Superior temporal gyrus (tissue), 1 donor: ENCODE measurements at regions not wholly inside any gene's neighbourhood (a gene's known extent, or its start where the extent isn't known, plus 50 kb on each side); places are given as distances from the start of the nearest gene placed in this dataset.
"Not testable (repeated sequence)": the region's sequence is repeated elsewhere in the genome, so short reads cannot be mapped to it uniquely, and the experiment has no call there.

Experiments used
- DNase-seq: peaks from one replicate; pipeline ENCODE4 v3.0.0-alpha.2; 2016; ENCODE audit errors: extremely low spot score

DNA sequence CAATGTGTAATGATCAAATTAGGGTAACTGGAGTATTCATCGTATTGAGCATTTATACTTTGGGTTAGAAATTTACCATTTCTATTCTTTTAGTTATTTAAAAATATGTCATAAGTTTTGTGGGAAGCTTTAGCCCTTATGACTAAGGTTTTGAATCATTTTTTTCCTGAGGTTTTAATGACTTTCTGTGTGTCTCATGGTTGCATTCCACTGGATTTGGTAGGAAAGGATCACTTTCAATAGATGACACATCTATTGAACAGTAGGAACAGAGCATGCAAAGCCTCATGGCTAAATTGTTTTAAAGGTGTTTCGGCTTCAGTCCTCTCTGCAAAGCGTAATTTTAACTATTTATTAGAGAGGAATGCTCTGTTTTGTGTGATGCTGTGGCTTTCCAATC is 512.4 kb upstream of the CHD1 start:
- DNase-seq: no peak

GRCh38 chr5:99438619-99439018 is 509.8 kb upstream of the CHD1 start:
- no peak for DNase-seq

- DNase-seq: no peak
Measured at GRCh38 chr5:99437986-99438385, 509.2 kb upstream of the CHD1 start.

GRCh38 chr5:99423396-99423795 is 494.6 kb upstream of the CHD1 start:
- not testable (repeated sequence) for DNase-seq

GRCh38 chr5:99418640-99419039 is 489.8 kb upstream of the CHD1 start:
- DNase-seq: not testable (repeated sequence)

DNA sequence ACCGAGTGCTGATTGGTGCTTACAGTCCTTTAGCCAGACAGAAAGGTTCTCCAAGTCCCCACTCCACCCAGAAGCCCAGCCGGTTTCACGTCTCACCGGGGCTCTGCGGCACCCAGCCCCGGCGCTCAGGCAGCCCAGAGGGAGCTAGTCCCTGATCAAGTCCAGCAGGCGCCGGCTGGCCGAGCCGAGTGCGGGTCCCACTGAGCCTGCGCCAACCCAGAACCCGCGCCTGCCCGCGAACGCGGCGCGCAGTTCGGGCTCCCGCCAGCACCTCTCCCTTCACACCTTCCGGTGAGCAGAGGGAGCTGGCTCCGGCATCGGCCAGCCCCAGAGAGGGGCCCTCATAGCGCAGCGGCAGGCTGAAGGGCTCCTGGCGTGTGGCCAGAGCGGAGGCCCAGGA is 481.6 kb upstream of the CHD1 start:
- not testable (repeated sequence) for DNase-seq

- DNase-seq: not testable (repeated sequence)
Measured at GRCh38 chr5:99404764-99405302, 476.0 kb upstream of the CHD1 start.

DNA sequence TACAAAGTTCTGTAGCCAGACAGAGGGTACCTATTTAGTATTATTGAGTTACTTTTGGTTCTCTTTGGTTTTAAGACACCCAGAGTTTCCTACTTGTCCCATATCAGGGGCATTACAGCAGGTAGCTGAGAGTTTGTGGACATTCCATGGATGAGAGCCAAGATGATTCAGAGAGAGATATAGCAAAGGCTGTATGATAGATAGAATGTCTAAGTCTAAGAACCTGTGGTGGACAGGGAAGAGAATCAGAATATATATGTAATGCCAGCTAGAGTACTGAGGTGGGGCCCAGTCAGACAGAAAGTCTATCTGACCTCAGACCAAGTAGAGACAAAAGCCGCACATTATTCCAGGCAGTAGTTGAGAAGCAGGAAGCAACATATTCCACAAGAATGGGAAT is 471.8 kb upstream of the CHD1 start:
- DNase-seq: not testable (repeated sequence)

DNA sequence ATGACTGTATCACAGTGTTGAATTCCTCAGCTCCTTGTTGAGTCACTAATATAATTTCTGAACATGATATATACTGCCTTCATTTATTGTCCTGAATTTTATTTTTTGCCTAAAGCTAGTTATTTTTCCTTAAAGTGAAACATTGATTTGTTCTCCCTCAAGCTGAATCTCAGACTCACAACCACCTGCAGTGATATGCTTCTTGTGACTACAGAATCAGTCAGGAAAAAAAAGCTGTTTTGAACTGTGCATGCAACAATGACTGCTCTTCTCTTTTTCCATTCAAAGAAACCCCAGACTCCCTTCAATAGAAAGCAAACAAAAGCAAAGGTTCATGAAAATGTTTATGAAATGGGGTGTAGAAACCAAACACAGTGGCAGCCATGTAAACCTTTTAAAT is 470.2 kb upstream of the CHD1 start:
- no peak for DNase-seq

DNA sequence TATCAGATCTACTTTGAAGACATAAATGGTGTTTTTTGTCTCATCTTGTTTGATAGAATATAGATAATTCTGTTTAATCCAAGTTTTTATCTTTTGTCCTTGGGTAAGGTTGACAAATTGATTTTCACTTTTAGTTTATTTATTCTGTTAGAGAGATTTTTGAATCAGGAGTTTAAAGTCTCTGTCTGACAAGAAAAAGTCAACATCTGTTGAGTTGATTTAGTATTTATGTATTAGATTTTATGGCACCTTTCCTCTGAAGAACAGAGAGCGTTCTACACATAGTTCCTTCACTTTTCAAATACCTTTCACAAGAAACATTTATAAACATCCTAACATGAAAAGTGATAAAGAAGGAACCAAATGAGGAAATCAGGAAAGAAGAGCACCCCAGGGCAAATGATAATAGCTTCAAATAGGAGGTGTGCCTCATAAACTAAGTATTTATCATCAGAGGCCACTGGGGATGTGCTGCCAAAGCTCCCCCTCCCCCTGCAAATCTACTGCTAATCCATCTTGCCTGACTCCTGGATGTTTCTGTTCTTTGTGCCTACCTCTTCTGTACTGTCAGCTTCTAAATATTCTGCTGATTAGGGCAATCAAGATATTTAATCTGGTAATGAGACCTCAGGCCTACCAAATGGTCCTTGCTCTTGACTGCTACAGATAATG is 457.7 kb upstream of the CHD1 start:
- DNase-seq: no peak

- no peak for DNase-seq
Measured at GRCh38 chr5:99379187-99379586, 450.4 kb upstream of the CHD1 start.

GRCh38 chr5:99378443-99378842 is 449.6 kb upstream of the CHD1 start:
- DNase-seq: no peak

- no peak for DNase-seq
Measured at GRCh38 chr5:99369797-99370593, 441.2 kb upstream of the CHD1 start.

- no peak for DNase-seq
Measured at GRCh38 chr5:99368726-99369125, 439.9 kb upstream of the CHD1 start.

DNA sequence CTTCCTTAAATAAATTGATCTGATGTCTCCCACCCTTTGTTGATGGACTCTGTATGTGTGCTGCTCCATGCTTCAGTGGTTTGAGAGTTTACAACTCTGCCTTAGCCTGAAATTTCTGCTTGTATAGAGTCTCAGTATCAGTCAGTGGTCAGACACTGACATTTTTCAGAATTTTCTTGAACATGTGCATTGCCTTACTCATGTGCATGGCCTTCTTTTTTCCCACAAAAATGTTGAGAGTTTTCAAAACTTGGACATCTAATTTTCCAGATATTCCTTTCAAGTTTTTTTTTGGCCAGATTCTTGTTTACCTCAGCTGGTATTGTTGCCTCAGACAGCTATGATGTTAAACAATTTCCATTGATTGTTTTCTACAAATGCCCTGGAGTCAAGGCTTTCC is 427.1 kb upstream of the CHD1 start:
- DNase-seq: no peak

DNA sequence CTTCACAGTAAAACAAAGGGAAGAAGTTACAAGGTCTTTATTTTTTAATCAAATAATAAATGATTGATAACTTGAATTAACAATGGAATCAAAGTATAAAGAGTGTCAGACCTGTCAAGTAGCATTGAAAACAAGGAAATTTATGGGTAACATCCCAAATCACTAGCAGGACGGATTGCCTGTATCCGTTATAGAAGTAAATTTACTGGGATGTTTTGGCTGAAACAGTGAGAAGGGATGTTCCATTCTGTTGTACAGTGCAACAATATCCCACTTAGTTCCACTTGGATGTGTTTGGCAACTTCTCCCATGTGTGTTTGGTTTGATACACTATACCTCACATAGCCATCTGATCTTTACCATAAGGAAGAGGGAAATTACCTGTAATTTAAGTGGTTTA is 421.0 kb upstream of the CHD1 start:
- no peak for DNase-seq

GRCh38 chr5:99348597-99348996 is 419.8 kb upstream of the CHD1 start:
- no peak for DNase-seq

GRCh38 chr5:99339758-99340157 is 411.0 kb upstream of the CHD1 start:
- not testable (repeated sequence) for DNase-seq

DNA sequence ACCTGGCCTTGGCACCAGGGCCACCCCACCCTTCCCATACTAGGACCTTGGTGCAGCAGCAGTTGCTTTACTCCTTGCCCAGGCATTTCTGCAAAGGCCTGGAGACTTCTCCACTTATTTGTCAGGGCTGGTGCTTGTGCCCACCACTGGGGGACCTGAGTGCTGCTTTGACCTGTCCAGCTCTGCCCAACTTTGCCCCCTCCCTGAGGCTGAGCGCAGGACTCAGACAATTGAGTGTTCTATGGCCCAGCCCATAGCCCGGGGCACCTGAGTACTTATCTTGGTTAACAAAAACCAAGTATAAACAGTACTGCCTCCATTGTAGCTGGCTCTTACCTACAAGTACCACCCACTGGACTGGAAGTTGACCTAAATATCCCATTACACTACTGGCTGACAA is 406.1 kb upstream of the CHD1 start:
- DNase-seq: no peak

DNA sequence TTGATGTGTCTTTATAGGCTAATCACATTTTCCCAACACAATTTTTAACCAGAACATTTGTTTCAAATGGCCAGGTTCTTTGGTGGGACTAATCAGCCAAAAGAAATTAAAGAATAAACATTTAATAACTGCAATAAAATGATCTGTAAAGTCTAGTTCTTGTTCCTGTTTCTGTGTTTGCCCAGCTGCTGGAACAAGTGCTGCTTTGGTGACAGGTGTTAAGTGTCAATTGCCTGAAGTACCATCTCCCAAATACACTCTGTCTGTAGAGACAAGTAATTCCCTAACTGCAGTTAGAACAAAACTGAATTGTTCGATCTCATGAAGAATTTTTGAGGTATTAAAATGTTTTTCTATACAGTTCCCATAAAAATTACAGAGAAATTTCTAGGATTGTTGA is 402.3 kb upstream of the CHD1 start:
- DNase-seq: no peak

DNA sequence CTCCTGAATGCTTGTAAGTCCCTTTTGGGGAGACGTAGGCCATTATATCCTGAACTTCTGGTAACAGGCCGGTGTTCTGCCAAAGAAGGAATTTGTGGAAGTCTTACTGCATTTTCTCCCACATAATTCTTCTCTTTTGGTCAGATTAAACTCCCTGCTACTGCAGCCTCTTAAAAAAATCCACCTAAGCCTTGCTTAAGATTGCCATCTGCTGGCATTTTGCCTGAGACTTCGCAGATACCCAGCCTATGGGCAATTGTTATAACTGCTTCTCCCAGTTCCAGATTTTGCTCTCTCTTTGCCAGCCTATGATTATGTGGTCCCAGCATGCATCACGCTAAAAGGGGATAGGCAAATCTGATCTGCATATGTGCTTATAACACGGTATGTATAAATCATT is 391.6 kb upstream of the CHD1 start:
- DNase-seq: no peak

DNA sequence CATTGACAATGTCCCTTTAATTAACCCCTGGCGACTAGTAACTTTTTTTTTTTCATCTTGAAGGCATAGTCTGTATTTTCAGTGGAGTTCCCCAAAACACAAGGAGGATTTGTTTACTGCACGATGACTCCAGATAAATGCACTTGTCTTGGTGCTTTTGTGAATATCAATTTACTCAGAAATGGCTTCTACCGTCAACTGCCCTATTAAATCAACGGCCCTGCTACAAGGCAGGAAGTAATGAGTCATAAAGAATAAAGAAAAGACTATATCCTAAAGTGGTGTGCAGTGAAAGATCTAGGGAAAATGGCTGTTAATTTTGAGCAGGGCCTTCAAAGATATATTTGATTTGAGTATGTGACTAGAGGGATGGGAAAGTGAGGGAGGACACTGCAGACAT is 388.3 kb upstream of the CHD1 start:
- no peak for DNase-seq

GRCh38 chr5:99316484-99316883 is 387.7 kb upstream of the CHD1 start:
- no peak for DNase-seq
